ENCODE measurements at regions not wholly inside any gene's neighbourhood (a gene's known extent, or its start where the extent isn't known, plus 50 kb on each side); places are given as distances from the start of the nearest gene placed in this dataset.

DNA sequence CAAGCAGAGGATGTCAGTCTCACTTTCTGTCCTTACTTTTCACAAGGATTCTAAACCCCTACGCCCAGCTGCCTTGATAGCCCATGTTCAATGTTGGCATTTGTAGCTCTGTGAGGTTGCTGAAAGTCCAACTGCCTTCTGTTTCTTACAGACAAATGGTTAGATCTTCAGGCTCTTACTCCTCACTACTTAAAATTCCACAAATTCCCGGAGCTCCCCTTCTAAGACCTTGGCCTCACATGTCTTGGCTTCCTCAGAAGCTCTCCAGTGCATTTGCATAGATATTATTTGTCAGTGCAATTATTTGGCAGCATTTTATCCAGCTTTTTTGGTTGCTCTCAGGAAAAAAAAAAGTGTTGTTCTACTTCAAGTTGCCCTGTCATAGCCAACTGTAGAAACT, 453.7 kb upstream of the CELF4 start:
- 53% methylated on average over 2 of the region's 2 CpGs for WGBS
- H3K4me3 ChIP-seq: no peak overlapping the region

DNA sequence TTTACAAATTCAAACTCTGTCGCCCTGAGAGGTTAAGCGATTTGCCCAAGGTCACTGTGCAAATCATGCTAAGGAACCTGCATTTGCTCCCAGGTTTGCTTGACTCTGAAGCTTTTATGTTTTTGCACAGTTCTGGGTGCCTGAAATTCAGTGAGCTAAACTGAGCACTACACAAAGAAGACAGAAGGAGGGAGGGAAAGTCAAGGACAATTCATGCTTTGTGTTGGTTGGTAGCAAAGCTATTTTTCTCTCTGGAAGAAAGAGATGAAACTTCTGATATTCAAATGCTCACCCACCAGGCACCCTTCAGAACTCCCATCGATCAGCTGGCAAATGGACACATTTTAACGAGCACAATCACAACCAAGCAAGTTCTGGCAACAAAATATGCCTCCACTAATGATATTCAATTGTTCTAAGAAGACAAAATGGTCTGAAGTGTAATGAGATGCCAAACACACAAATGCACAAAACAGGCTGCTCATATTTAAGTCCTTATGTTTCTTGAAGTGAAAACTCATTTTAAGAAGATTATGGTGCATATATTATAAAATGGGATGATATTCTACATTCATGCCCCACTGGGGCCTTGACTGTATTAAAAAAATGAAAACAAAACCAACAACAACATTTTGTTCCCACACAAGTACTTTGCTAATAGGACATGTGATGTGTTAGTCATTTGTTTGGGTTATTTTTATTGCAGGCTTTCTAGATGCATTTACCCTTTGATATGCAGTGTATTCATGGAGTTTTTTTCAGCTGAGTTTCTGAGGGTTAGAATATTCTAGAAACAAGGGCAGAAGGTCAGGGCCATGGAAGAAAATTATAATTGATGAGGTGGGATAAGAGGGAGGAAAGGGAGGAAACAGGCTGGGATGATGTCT, 445.6 kb upstream of the CELF4 start:
- DNase-seq (ENCODE audit: low spot score in 2 of 2): no peak
- Histone ChIP-seq H3K4me1 (peaks cover 17% of the 10 kb centered on the region), H3K36me3 (no peaks in the 10 kb centered on the region), H3K27ac (no peak overlapping the region), H3K27me3 (no peaks in the 10 kb centered on the region), H3K9me3 (no peaks in the 10 kb centered on the region), H3K4me3 (no peak overlapping the region)
- 74% methylated on average over 4 of the region's 4 CpGs for WGBS
- no peak for TF ChIP-seq POLR2AphosphoS5 (IDR thresholded peaks at IDR 0.05)
- no peak for TF ChIP-seq EP300 (IDR thresholded peaks at IDR 0.05)
- TF ChIP-seq, protein P1, sequence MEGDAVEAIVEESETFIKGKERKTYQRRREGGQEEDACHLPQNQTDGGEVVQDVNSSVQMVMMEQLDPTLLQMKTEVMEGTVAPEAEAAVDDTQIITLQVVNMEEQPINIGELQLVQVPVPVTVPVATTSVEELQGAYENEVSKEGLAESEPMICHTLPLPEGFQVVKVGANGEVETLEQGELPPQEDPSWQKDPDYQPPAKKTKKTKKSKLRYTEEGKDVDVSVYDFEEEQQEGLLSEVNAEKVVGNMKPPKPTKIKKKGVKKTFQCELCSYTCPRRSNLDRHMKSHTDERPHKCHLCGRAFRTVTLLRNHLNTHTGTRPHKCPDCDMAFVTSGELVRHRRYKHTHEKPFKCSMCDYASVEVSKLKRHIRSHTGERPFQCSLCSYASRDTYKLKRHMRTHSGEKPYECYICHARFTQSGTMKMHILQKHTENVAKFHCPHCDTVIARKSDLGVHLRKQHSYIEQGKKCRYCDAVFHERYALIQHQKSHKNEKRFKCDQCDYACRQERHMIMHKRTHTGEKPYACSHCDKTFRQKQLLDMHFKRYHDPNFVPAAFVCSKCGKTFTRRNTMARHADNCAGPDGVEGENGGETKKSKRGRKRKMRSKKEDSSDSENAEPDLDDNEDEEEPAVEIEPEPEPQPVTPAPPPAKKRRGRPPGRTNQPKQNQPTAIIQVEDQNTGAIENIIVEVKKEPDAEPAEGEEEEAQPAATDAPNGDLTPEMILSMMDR (IDR thresholded peaks at IDR 0.05): no peak
- no peak for TF ChIP-seq POLR2A (IDR thresholded peaks at IDR 0.05)

More for the DNA sequence above, 453.7 kb upstream of the CELF4 start:
- H3K27ac ChIP-seq: no peak overlapping the region
- no peaks in the 10 kb centered on the region for H3K36me3 ChIP-seq
- DNase-seq (ENCODE audit: low spot score in 2 of 2): no peak
- no peaks in the 10 kb centered on the region for H3K4me1 ChIP-seq
- TF ChIP-seq POLR2A (IDR thresholded peaks at IDR 0.05) (no peak), EP300 (IDR thresholded peaks at IDR 0.05) (no peak)
- H3K9me3 ChIP-seq: no peaks in the 10 kb centered on the region
- no peaks in the 10 kb centered on the region for H3K27me3 ChIP-seq

DNA sequence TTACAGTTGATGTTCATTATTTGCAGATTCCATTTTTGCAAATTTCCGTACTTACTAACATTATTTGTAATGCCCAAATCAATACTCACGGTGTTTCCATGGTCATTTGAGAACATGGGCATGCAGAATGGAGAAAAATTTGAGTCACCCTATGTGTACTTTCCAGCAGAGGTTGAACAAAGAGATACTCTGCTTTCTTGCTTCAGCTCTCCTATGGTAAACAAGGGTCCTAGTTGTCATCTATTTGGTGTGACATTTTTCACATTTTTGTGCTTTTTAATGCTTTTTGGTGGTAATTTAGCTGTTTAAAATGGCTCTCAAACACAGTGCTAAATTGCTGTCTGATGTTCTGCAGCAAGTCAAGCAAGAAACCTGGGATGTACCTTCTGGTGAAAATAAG, 444.4 kb upstream of the CELF4 start:
- 82% methylated on average over 2 of the region's 2 CpGs for WGBS

DNA sequence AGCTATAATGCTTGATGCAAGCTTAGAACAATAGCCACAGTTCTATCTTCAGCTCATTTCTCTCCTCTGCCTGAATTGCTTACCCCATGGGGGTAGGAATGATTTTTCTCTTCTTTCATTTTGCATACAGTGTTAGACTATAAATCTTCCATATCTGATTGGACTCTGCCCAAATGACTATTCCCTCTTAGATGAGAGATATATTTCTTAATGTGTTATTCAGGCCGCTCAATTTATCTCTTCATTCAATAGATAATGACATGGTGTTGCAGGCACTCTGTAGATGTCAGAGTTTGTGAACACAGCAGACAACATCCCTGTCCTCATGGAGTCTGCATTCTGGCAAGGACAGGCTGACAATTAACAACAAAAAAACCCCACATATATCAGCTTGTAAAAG, 443.7 kb upstream of the CELF4 start:
- H3K27ac ChIP-seq: no peak overlapping the region
- no peaks in the 10 kb centered on the region for H3K9me3 ChIP-seq
- no peaks in the 10 kb centered on the region for H3K36me3 ChIP-seq
- no peak for DNase-seq (ENCODE audit: low spot score in 2 of 2)
- peaks cover 18% of the 10 kb centered on the region for H3K4me1 ChIP-seq
- 19% methylated on average over 1 of the region's 1 CpG for WGBS
- no peaks in the 10 kb centered on the region for H3K27me3 ChIP-seq
- TF ChIP-seq, protein P1 (IDR thresholded peaks at IDR 0.05): no peak
- TF ChIP-seq EP300 (IDR thresholded peaks at IDR 0.05): no peak
- no peak for TF ChIP-seq POLR2A (IDR thresholded peaks at IDR 0.05)
- TF ChIP-seq POLR2AphosphoS5 (IDR thresholded peaks at IDR 0.05): no peak
- no peak overlapping the region for H3K4me3 ChIP-seq

More for the DNA sequence above, 444.4 kb upstream of the CELF4 start:
- Histone ChIP-seq H3K27ac (no peak overlapping the region), H3K36me3 (no peaks in the 10 kb centered on the region), H3K4me1 (peaks cover 18% of the 10 kb centered on the region), H3K27me3 (no peaks in the 10 kb centered on the region), H3K9me3 (no peaks in the 10 kb centered on the region), H3K4me3 (no peak overlapping the region)
- TF ChIP-seq, protein P1 (IDR thresholded peaks at IDR 0.05): no peak
- TF ChIP-seq EP300 (IDR thresholded peaks at IDR 0.05) (no peak), POLR2AphosphoS5 (IDR thresholded peaks at IDR 0.05) (no peak), POLR2A (IDR thresholded peaks at IDR 0.05) (no peak)
- DNase-seq (ENCODE audit: low spot score in 2 of 2): no peak

DNA sequence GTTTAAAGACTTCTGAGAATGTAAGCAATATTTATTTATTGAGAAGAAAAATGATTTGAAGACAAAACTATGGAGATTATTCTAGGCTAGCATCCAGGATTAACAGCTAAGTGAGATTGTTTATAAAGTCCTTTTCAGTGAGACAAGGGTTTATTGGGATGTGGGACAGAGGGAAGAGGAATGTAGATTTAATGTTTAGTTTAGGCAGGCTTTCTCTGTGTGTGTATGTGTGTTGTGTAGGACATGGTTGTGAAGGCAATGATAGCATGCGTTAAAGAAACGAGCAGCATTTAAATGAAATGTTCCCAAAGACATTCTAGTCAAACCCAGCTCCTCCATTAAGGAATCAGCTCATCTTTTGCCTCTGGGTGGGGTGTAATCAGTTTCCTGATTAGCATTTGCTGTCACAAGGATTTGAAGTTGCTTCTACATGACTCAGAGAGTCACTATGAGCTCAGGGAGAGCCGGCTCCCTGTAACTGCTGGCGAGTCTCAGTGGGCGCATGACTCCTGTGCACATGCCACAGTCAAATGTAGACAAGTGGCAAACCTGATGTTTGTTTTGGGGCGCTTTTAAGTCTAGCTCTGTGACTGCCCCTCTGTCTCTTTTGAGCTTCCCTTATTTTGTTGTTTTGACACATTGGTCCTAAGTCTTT, 442.2 kb upstream of the CELF4 start:
- TF ChIP-seq EP300 (IDR thresholded peaks at IDR 0.05): no peak
- TF ChIP-seq, protein P1 (IDR thresholded peaks at IDR 0.05): no peak
- no peak for TF ChIP-seq POLR2AphosphoS5 (IDR thresholded peaks at IDR 0.05)
- TF ChIP-seq POLR2A (IDR thresholded peaks at IDR 0.05): no peak
- 52% methylated on average over 6 of the region's 6 CpGs for WGBS
- no peak for DNase-seq (ENCODE audit: low spot score in 2 of 2)
- Histone ChIP-seq H3K27me3 (no peaks in the 10 kb centered on the region), H3K36me3 (no peaks in the 10 kb centered on the region), H3K4me3 (no peak overlapping the region), H3K27ac (no peak overlapping the region), H3K4me1 (peaks cover 18% of the 10 kb centered on the region), H3K9me3 (no peaks in the 10 kb centered on the region)
